ENCODE measurements at regions not wholly inside any gene's neighbourhood (a gene's known extent, or its start where the extent isn't known, plus 50 kb on each side); places are given as distances from the start of the nearest gene placed in this dataset.

GRCh38 chr1:189646066-189646465, 831.6 kb downstream of the BRINP3 start:
- Histone ChIP-seq H3K9ac (ENCODE audit: low read length) (no peak overlapping the region), H3K79me1 (ENCODE audit: low read length) (no peaks in the 10 kb centered on the region), H3K27me3 (ENCODE audit: insufficient read depth, low read length, poor library complexity) (no peaks in the 10 kb centered on the region), H3K36me3 (ENCODE audit: control insufficient read depth, insufficient read depth, low read length) (no peaks in the 10 kb centered on the region), H2BK5ac (ENCODE audit: low read length) (no peak overlapping the region), H3K4me3 (ENCODE audit: low read length) (no peak overlapping the region), H2BK15ac (replicated peaks; ENCODE audit: low read depth) (no peak overlapping the region), H3K4ac (ENCODE audit: low read depth, low read length) (no peak overlapping the region), H3K18ac (ENCODE audit: low read length) (no peak overlapping the region), H3K4me1 (ENCODE audit: control insufficient read depth, low read depth, low read length) (no peaks in the 10 kb centered on the region), H4K8ac (ENCODE audit: low read depth, low read length) (no peak overlapping the region), H3K23ac (ENCODE audit: low read length) (no peak overlapping the region), H3K4me2 (ENCODE audit: low read length) (no peak overlapping the region), H4K5ac (ENCODE audit: low read length) (no peak overlapping the region), H3K27ac (ENCODE audit: low read depth, low read length) (no peak overlapping the region), H2BK120ac (ENCODE audit: low read depth, low read length) (no peak overlapping the region), H3K79me2 (ENCODE audit: control insufficient read depth, insufficient read depth, low read length) (no peaks in the 10 kb centered on the region), H3K56ac (ENCODE audit: low read length) (no peak overlapping the region), H2AK5ac (ENCODE audit: low read length) (no peak overlapping the region)
- WGBS (ENCODE audit: extremely low coverage, insufficient coverage, low lambda C conversion rate), result no CpG with 5 or more reads among the region's 1 CpG
- DNase-seq, result no peak

GRCh38 chr1:189654906-189655305, 822.8 kb downstream of the BRINP3 start:
- Histone ChIP-seq H3K23ac (ENCODE audit: low read length) (no peak overlapping the region), H3K4ac (ENCODE audit: low read depth, low read length) (no peak overlapping the region), H3K36me3 (ENCODE audit: control insufficient read depth, insufficient read depth, low read length) (no peaks in the 10 kb centered on the region), H3K18ac (ENCODE audit: low read length) (no peak overlapping the region), H3K4me1 (ENCODE audit: control insufficient read depth, low read depth, low read length) (no peaks in the 10 kb centered on the region), H3K4me3 (ENCODE audit: low read length) (no peak overlapping the region), H3K56ac (ENCODE audit: low read length) (no peak overlapping the region), H4K8ac (ENCODE audit: low read depth, low read length) (no peak overlapping the region), H3K4me2 (ENCODE audit: low read length) (no peak overlapping the region), H2BK15ac (replicated peaks; ENCODE audit: low read depth) (no peak overlapping the region), H4K5ac (ENCODE audit: low read length) (no peak overlapping the region), H3K9ac (ENCODE audit: low read length) (no peak overlapping the region), H2AK5ac (ENCODE audit: low read length) (no peak overlapping the region), H3K27me3 (ENCODE audit: insufficient read depth, low read length, poor library complexity) (no peaks in the 10 kb centered on the region), H3K79me1 (ENCODE audit: low read length) (no peaks in the 10 kb centered on the region), H3K79me2 (ENCODE audit: control insufficient read depth, insufficient read depth, low read length) (no peaks in the 10 kb centered on the region), H2BK120ac (ENCODE audit: low read depth, low read length) (no peak overlapping the region), H3K27ac (ENCODE audit: low read depth, low read length) (no peak overlapping the region), H2BK5ac (ENCODE audit: low read length) (no peak overlapping the region)
- DNase-seq, result no peak

- Histone ChIP-seq H3K79me2 (ENCODE audit: control insufficient read depth, insufficient read depth, low read length) (no peaks in the 10 kb centered on the region), H3K9ac (ENCODE audit: low read length) (no peak overlapping the region), H3K23ac (ENCODE audit: low read length) (no peak overlapping the region), H4K8ac (ENCODE audit: low read depth, low read length) (no peak overlapping the region), H3K27me3 (ENCODE audit: insufficient read depth, low read length, poor library complexity) (no peaks in the 10 kb centered on the region), H3K4me3 (ENCODE audit: low read length) (no peak overlapping the region), H3K56ac (ENCODE audit: low read length) (no peak overlapping the region), H3K4me1 (ENCODE audit: control insufficient read depth, low read depth, low read length) (no peaks in the 10 kb centered on the region), H2AK5ac (ENCODE audit: low read length) (no peak overlapping the region), H3K27ac (ENCODE audit: low read depth, low read length) (no peak overlapping the region), H4K5ac (ENCODE audit: low read length) (no peak overlapping the region), H2BK120ac (ENCODE audit: low read depth, low read length) (no peak overlapping the region), H3K79me1 (ENCODE audit: low read length) (no peaks in the 10 kb centered on the region), H2BK5ac (ENCODE audit: low read length) (no peak overlapping the region), H2BK15ac (replicated peaks; ENCODE audit: low read depth) (no peak overlapping the region), H3K4ac (ENCODE audit: low read depth, low read length) (no peak overlapping the region), H3K4me2 (ENCODE audit: low read length) (no peak overlapping the region), H3K18ac (ENCODE audit: low read length) (no peak overlapping the region), H3K36me3 (ENCODE audit: control insufficient read depth, insufficient read depth, low read length) (no peaks in the 10 kb centered on the region)
- DNase-seq, result no peak
- WGBS (ENCODE audit: extremely low coverage, insufficient coverage, low lambda C conversion rate), result no CpG with 5 or more reads among the region's 5 CpGs
Observed at GRCh38 chr1:189656628-189657530, 820.8 kb downstream of the BRINP3 start.

GRCh38 chr1:189657715-189658114, 819.9 kb downstream of the BRINP3 start:
- Histone ChIP-seq H3K4me1 (ENCODE audit: control insufficient read depth, low read depth, low read length) (no peaks in the 10 kb centered on the region), H2BK5ac (ENCODE audit: low read length) (no peak overlapping the region), H4K5ac (ENCODE audit: low read length) (no peak overlapping the region), H3K36me3 (ENCODE audit: control insufficient read depth, insufficient read depth, low read length) (no peaks in the 10 kb centered on the region), H3K9ac (ENCODE audit: low read length) (no peak overlapping the region), H3K79me1 (ENCODE audit: low read length) (no peaks in the 10 kb centered on the region), H2BK120ac (ENCODE audit: low read depth, low read length) (no peak overlapping the region), H3K27ac (ENCODE audit: low read depth, low read length) (no peak overlapping the region), H4K8ac (ENCODE audit: low read depth, low read length) (no peak overlapping the region), H3K4ac (ENCODE audit: low read depth, low read length) (no peak overlapping the region), H3K18ac (ENCODE audit: low read length) (no peak overlapping the region), H3K79me2 (ENCODE audit: control insufficient read depth, insufficient read depth, low read length) (no peaks in the 10 kb centered on the region), H3K56ac (ENCODE audit: low read length) (no peak overlapping the region), H3K4me3 (ENCODE audit: low read length) (no peak overlapping the region), H3K27me3 (ENCODE audit: insufficient read depth, low read length, poor library complexity) (no peaks in the 10 kb centered on the region), H2BK15ac (replicated peaks; ENCODE audit: low read depth) (no peak overlapping the region), H3K23ac (ENCODE audit: low read length) (no peak overlapping the region), H3K4me2 (ENCODE audit: low read length) (no peak overlapping the region), H2AK5ac (ENCODE audit: low read length) (no peak overlapping the region)
- DNase-seq, result no peak
- WGBS (ENCODE audit: extremely low coverage, insufficient coverage, low lambda C conversion rate), result no CpG with 5 or more reads among the region's 6 CpGs

GRCh38 chr1:189658381-189658780, 819.3 kb downstream of the BRINP3 start:
- Histone ChIP-seq H3K4me2 (ENCODE audit: low read length) (no peak overlapping the region), H4K5ac (ENCODE audit: low read length) (no peak overlapping the region), H3K27me3 (ENCODE audit: insufficient read depth, low read length, poor library complexity) (no peaks in the 10 kb centered on the region), H3K56ac (ENCODE audit: low read length) (no peak overlapping the region), H3K79me2 (ENCODE audit: control insufficient read depth, insufficient read depth, low read length) (no peaks in the 10 kb centered on the region), H3K9ac (ENCODE audit: low read length) (no peak overlapping the region), H3K27ac (ENCODE audit: low read depth, low read length) (no peak overlapping the region), H3K4me3 (ENCODE audit: low read length) (no peak overlapping the region), H2AK5ac (ENCODE audit: low read length) (no peak overlapping the region), H3K36me3 (ENCODE audit: control insufficient read depth, insufficient read depth, low read length) (no peaks in the 10 kb centered on the region), H2BK5ac (ENCODE audit: low read length) (no peak overlapping the region), H2BK15ac (replicated peaks; ENCODE audit: low read depth) (no peak overlapping the region), H3K79me1 (ENCODE audit: low read length) (no peaks in the 10 kb centered on the region), H3K18ac (ENCODE audit: low read length) (no peak overlapping the region), H2BK120ac (ENCODE audit: low read depth, low read length) (no peak overlapping the region), H3K4ac (ENCODE audit: low read depth, low read length) (no peak overlapping the region), H3K23ac (ENCODE audit: low read length) (no peak overlapping the region), H4K8ac (ENCODE audit: low read depth, low read length) (no peak overlapping the region), H3K4me1 (ENCODE audit: control insufficient read depth, low read depth, low read length) (no peaks in the 10 kb centered on the region)
- no peak for DNase-seq
- no CpG with 5 or more reads among the region's 3 CpGs for WGBS (ENCODE audit: extremely low coverage, insufficient coverage, low lambda C conversion rate)

GRCh38 chr1:189659731-189660130, 817.9 kb downstream of the BRINP3 start:
- H3K56ac ChIP-seq (ENCODE audit: low read length), result no peak overlapping the region
- H3K4me2 ChIP-seq (ENCODE audit: low read length), result no peak overlapping the region
- no peak overlapping the region for H2AK5ac ChIP-seq (ENCODE audit: low read length)
- no peaks in the 10 kb centered on the region for H3K4me1 ChIP-seq (ENCODE audit: control insufficient read depth, low read depth, low read length)
- no peaks in the 10 kb centered on the region for H3K79me2 ChIP-seq (ENCODE audit: control insufficient read depth, insufficient read depth, low read length)
- DNase-seq, result no peak
- no peak overlapping the region for H3K23ac ChIP-seq (ENCODE audit: low read length)
- no peaks in the 10 kb centered on the region for H3K79me1 ChIP-seq (ENCODE audit: low read length)
- H3K18ac ChIP-seq (ENCODE audit: low read length), result no peak overlapping the region
- no peak overlapping the region for H3K9ac ChIP-seq (ENCODE audit: low read length)
- no peak overlapping the region for H4K5ac ChIP-seq (ENCODE audit: low read length)
- no peak overlapping the region for H3K27ac ChIP-seq (ENCODE audit: low read depth, low read length)
- no peak overlapping the region for H3K4me3 ChIP-seq (ENCODE audit: low read length)
- H3K36me3 ChIP-seq (ENCODE audit: control insufficient read depth, insufficient read depth, low read length), result no peaks in the 10 kb centered on the region
- no peaks in the 10 kb centered on the region for H3K27me3 ChIP-seq (ENCODE audit: insufficient read depth, low read length, poor library complexity)
- H2BK120ac ChIP-seq (ENCODE audit: low read depth, low read length), result no peak overlapping the region
- H2BK15ac ChIP-seq (replicated peaks; ENCODE audit: low read depth), result no peak overlapping the region
- no peak overlapping the region for H2BK5ac ChIP-seq (ENCODE audit: low read length)
- no peak overlapping the region for H3K4ac ChIP-seq (ENCODE audit: low read depth, low read length)
- H4K8ac ChIP-seq (ENCODE audit: low read depth, low read length), result no peak overlapping the region
- no CpG with 5 or more reads among the region's 2 CpGs for WGBS (ENCODE audit: extremely low coverage, insufficient coverage, low lambda C conversion rate)
